ENCODE measurements at regions not wholly inside any gene's neighbourhood (a gene's known extent, or its start where the extent isn't known, plus 50 kb on each side); places are given as distances from the start of the nearest gene placed in this dataset.

DNA sequence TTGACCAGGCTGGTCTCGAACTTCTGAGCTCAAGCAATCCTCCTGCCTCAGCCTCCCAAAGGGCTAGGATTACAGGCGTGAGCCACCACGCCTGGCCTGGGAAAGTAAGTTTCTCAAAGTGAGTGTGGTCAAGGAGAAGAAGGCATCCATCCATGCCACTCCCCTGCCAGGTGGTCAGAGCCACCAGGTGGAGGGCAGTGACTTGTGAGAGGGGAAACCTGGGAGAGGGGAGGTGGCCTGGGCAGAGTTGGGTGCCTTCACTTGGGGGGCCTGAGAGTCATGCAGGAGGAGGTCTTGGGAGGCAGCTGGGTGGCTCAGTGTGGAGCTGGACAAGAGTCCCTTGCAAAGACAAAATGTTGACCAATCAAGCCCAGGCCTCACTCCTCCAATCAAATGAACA, 470.0 kb downstream of the MATN1 start:
- TF ChIP-seq GATA3 (IDR thresholded peaks at IDR 0.05; ENCODE audit: low read depth, low read length) = no peak
- no peak for TF ChIP-seq GATA2 (IDR thresholded peaks at IDR 0.05; ENCODE audit: low read depth, low read length)

Data from SH-SY5Y (cell line).